ENCODE measurements at regions not wholly inside any gene's neighbourhood (a gene's known extent, or its start where the extent isn't known, plus 50 kb on each side); places are given as distances from the start of the nearest gene placed in this dataset.
"Not testable (repeated sequence)": the region's sequence is repeated elsewhere in the genome, so short reads cannot be mapped to it uniquely, and the experiment has no call there.

DNA sequence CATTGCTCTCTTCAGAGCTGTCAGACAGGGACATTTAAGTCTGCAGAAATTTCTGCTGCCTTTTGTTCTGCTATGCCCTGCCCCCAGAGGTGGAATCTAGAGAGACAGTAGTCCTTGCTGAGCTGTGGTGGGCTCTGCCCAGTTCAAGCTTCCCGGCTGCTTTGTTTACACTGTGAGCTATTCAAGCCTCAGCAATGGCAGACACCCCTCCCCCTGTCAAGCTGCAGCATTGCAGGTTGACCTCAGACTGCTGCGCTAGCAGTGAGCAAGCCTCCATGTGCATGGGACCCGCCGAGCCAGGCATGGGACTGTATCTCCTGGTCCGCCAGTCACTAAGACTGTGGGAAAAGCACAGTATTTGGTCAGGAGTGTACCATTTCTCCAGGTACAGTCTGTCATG lies 53.6 kb upstream of the MAPK10 start:
- not testable (repeated sequence) for DNase-seq

DNA sequence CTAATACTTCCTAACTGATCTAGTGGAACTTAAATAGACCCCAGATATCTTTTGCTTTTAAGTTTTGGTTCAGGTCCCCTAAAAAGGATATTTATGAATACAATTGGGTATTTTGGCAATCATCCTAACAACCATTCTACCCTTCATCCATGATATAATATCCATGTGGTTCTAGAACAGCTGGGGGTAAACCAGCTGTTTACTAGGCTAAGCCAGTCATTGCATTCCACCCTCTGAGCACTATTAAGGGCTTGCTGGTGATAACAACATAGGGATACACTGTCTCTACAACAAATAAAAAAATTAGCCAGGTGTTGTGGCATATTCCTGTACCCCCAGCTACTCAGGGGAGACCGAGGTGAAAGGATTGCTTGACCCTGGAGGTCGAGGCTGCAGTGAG lies 54.8 kb upstream of the MAPK10 start:
- no peak for DNase-seq

DNA sequence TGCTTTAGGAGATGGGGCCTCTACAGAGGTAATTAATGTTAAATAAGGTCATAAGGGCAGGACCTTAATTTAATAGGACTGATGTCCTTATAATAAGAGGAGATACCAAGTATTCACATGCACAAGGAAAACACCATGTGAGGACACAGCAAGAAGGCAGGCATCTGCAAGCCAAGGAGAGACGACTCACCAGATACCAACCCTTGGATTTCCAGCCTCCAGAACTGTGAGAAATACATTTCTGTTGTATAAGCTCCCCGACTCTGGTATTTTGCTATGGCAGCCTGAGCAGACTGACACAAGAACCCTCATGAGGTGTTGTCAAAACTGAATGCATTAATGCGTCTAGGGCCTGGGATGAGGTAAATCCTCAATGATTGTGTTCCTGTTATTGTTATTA lies 56.2 kb upstream of the MAPK10 start:
- DNase-seq: no peak

DNA sequence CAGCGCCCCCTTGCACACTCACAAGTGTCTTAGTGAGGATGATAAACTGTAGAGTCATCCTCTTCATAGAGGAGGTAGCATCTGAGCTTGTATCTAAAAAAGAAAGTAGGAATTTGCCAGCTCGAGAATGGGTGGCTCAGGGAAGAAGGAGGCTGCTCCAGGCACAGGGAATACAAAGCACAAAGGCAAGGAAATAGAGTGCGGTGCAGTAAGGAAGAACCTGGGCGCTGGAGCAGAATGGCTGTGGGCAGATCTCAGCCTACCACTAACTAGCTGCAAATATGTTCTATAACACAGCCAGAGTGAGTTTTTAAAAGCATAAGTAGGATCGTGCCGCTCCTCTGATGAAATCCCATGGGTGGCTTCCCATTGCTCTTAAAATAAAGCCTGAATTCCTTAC lies 61.6 kb upstream of the MAPK10 start:
- no peak for DNase-seq

DNA sequence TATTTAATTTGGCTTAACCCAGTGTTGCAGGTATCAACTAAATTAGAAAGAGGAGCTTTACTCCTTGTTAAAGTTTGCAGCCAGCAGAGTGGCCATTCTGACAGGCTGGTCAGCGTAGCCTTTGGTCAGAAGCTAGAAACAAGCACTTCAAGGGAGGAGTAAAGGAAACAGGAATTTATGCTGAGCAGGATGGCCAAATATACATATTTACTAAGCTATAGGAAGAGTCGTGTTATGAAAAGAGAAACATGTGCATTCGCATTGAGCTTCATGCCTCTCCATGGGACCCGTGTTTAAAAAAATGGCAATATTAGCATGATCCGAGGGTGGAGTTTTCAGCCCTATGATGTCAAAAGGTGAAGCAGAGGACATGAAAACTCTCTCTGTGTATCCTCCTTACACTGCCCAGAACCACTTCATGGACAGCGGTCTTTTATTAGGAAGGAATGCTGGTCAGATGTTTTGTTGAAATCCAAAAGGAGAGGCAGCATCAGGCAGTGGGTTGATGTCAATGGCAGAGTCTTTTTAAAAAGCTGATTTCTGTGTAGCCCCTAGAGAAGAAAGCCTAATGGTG lies 71.8 kb upstream of the MAPK10 start:
- no peak for DNase-seq

DNA sequence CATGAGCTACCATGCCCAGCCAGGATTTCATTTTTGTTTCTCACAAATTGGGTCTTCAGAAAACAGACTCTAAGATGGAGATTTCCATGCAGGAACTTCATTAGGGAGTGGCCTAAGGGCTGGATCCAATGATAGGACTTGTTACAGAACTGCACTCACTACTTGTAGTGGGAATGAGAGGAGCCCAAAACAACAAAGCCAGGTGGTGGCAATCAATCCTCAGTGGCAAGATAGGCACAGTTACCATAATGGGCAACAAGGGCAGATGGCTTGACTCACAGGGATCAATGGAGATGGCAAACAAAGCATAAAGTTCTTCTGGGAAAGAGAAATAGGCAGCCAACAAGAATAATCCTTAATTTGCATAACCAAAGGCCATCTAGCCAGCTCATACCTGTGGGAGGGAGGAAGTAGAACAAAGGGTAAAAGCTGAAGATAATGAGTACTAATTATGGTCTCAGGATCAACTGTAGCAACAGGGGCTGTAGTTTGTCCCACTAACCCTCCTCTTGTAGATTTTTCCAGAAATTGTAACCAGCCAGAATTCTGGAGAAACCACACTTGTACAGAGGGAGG lies 72.8 kb upstream of the MAPK10 start:
- no peak for DNase-seq

DNA sequence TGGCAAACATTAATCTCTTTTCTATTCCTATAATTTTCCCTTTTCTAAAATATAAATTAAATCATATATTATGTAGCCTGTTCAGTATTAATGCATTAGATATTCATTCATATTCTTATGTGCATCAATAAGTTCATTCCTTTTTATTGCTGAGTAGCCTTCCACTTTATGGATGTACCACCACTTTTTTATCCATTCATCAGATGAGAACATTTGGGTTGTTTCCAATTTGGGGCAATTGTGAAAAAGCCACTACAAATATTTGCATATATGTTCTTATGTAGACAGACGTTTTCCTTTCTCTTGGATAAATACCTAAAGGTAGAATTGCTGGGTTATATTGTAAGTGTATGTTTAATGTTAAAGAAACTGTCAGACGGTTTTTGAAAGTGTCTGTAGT lies 79.4 kb upstream of the MAPK10 start:
- no peak for DNase-seq

DNA sequence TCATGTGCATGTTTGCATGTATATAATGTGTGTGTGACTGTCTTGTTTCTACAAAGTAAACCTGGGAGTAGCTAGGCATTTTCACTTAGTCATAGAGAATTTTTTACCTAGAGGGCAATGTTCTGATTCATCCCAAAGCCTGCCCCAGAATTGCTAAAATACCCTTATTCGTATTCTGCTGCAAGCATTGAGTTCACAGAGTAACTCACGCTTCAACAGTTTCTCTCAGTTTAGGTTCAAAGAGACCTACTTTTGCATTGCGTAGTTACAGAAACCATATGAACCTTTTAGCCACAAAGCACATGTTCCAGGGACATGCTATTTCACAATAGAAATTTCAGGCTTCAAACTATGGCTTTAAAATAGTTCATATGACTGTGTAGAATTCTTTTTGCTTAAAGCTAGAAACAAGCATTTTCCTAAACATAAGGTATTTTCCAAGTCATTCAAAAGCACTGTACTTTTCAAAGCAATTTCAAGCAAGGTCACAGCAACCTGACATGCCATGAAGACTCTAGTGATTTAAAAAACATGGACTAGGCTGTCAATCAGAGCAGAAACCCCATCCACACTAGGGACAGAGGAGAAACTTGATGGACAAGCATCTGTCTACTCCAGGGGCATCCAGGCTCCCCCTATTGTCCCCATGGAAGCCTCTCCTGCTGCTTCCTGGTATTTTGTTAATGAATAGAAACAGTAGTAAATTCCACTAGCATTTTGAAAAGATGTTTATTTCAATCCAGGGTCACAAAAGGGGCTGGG lies 81.5 kb upstream of the MAPK10 start:
- DNase-seq: no peak

DNA sequence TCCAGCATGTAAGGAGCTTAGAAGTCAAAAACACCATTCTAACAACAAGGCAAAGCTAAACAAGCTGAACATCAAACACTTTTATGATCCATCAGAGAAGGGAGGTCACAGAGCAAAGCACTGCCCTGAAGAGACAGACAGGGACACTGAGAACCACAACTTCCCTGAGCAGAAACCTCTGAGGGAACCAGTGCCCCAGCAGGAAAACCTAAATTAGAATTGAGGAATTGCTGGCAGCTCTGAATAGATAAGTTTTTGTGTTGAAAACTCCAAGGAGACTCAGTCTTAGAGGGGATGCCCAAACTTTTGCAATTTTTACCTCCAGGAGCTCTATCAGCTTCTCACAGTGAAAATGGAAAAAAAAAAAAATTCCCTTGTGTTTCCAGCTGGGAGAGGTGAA lies 83.0 kb upstream of the MAPK10 start:
- DNase-seq: no peak

DNA sequence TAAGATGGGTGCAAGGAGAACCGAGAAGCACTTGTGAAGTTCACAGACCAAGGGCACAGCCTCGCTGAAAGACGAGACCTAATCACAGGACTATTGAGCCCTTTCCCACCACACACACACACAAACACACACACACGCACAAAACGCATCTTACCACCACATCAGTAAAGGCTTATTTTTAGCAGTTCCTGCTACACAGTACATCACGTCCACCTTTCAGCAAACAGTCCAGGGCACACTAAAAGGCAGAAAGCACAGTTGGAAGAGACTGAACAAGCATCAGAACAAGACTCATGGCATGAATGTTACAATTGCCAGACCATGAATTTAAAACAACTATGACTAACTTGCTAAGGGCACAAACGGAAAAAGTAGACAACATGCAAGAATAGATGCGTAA lies 83.6 kb upstream of the MAPK10 start:
- no peak for DNase-seq

DNA sequence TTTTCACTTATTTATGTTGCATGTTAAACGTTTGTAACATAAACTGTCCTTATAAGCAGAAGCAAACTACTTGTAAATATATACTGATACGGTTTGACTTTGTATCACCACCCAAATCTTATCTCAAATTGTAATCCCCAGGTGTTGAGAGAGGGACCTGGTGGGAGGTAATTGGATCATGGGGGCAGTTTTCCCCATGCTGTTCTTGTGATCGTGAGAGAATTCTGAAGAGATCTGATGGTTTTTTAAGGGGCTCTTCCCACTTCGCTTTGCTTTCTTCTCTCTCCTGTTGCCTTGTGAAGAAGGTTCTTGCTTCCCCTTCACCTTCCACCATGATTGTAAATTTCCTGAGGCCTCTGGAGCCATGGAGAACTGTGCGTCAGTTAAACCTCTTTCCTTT lies 87.1 kb upstream of the MAPK10 start:
- no peak for DNase-seq

DNA sequence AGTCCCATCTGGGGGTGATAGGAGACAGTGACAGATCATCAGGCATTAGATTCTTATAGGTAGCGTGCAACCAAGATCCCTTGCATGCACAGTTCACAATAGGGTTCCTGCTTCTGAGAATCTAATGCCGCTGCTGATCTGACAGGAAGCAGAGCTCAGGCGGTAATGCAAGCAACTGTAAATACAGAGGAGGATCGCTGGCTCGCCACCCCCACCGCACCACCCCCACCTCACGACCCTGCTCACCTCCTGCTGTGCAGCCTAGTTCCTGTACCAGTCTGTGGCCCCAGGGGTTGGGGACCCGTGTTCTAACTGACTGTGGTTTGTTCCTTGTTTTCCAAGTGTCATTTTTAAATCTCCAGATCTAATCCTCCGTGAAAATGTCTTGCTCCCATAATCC lies 89.0 kb upstream of the MAPK10 start:
- no peak for DNase-seq

DNA sequence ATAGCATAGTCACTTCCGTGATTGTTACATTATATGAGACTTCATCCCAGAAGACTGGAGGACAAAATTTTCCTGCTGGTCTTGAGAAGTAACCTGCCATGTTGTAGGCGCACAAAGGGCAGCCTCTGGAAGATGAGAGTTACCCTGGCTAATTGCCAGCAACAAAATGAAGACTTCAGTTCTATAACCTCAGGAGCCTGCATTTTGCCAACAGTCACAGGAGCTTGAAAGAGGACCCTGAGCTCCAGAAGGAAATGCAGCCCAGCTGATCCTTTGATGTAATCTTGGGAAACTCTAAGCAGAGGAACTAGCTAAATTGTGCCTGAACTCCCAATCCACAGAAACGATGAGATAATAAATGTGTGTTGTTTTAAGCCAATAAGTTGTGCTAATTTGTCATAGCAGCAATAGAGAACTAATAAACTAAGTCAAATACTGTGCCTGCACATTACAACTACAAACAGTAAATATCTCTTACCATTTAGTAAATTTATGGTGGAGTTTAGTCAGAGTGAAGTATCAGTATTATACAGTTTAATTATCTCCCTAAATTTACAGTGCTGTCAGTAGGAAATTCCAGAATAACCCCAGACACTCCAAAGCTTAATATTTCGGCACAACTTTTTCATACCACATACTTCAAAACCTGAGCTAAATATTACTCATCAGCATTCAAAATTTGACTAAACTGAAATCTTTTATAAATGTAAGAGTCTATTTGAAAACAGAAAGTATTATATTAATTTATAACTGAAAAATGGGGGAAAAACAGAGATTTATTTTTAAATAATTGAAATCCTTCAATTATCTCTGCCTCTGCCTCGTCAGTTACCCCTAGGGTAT lies 90.1 kb upstream of the MAPK10 start:
- no peak for DNase-seq

DNA sequence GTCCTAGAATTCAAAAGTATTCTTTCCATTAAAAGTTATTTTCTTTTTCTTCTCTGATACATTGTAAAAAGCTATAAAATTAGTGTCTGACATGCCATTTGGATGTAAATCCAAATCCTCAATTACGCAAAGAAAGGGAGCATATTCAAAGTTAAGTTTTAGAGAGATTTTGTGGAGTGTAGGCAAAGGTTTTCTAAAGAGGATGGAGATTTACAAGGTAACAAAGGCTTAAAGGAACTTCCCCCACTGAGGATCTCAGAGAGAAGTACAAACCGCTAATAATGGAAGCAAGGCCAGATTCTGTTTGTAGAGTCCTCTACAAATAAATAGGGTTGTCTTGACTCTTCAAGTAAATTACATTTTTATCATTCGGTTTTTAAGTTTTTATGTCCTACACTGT lies 91.0 kb upstream of the MAPK10 start:
- DNase-seq: no peak

DNA sequence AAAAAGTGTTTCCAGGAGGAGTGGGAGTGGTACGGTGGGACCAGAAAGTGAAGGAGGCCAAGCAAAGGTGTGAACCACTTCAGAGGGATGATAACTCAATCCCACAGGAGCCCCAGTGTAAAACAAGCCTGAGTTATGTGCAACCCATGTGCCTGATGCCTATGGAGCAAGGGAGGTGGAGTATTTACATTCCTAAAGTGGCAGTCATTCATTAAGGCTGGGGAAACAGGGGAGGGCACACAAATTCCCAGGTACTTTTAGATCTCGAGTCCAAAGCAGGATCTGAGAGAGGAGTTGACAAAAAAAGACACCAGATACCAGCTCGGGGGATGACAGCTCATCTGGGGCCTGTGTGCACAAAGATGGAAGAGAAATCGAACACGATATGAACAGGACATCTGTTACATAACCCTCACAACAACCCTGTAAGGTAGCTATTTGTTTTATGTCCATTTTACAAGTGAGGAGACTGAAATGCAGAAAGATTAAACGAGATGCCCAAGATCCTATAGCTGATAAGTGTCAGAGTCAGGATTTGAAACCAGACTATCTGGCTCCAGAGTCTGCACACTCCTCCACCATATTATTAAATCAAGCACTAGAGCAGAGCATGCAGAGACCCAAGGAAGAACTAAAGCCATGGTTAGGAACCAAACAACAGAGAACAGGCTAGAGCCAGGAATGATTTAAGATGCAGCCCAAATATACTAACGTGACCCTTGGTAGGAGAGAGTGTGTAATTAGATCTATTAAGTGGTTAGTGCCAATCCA lies 91.9 kb upstream of the MAPK10 start:
- no peak for DNase-seq

DNA sequence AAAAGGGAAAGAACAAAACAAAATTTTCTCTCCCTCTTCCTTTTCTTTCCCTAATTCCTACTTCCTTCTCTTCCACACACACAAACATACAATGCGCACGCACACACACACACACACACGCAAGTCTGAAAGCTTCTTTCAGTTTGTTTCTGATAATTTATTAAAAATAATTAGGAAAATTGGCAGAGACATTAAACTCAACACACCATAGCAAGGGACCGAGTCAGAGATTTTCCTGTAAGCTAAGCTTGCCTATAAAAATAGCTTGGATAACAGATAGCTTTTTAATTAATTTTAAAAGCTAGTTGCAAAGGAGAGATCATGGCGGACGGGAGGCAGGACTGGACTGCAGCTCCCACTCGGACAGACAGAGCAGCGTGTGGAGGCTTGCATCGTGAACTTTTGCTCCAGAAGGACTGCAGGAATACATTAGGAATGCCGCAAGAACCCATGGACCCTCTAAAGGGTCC lies 92.6 kb upstream of the MAPK10 start:
- no peak for DNase-seq

DNA sequence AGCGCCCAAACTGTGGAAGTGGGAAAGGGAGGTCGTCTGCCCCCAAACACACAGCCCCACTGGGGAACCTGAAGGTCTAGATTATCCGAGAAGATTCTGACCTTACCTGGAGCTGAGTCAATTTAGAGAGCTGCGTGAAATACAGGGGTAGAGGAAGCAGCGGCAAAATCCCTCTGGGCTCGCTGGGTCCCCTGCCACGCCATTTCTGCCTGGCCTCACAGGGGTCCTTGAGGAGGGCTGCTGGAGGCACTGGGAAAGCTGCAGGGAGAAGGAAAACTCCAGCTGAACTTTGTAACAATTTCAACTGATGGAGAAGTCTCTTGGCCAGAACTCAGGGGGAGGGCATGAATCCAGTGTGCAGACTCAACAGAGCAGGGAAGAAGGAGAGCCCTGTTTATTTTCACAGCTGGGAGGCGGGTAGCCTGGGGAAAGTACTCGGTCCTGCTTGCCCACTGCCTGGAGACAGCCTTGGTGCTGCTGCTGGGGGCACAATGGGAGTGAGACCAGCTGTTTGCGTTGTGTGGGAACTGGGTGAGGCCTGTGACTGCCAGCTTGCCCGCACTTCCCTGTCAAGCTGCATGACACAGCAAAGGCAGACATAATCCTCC lies 93.2 kb upstream of the MAPK10 start:
- no peak for DNase-seq

DNA sequence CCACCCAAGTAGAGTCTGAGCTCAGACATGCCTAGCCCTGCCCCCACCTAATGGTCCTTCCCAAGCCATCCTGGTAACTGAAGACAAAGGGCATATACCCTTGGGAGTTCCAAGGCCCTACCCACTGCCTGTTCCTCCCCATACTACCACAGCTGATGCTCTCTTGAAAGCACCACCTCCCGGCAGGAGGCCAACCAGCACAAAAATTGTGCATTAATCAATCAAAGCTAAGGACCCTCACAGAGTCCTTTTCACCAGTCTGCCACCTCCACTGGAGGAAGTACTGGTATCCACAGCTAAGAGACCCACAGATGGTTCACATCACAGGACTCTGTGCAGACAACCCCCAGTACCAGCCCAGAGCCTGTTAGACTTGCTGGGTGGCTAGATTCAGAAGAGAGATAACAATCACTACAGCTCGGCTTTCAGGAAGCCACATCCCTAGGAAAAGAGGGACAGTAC lies 93.8 kb upstream of the MAPK10 start:
- not testable (repeated sequence) for DNase-seq

DNA sequence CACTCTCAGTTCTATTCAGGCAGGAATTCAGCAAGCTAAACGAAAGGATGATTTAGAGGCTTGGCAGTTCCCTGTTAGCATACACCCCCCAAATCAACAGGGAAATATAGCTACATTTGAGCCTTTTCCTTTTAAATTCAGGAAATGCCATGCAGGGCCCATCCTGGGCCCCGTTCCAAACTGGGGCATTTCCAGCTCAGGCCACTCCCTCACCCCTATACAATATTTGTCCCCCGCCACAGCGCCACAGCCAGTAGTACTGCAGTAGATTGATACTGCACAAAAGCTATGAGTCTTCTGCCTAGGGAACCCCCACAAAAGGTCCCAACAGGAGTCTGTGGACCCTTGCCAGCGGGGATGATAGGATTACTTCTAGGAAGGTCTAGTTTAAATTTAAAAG lies 102.0 kb upstream of the MAPK10 start:
- no peak for DNase-seq

DNA sequence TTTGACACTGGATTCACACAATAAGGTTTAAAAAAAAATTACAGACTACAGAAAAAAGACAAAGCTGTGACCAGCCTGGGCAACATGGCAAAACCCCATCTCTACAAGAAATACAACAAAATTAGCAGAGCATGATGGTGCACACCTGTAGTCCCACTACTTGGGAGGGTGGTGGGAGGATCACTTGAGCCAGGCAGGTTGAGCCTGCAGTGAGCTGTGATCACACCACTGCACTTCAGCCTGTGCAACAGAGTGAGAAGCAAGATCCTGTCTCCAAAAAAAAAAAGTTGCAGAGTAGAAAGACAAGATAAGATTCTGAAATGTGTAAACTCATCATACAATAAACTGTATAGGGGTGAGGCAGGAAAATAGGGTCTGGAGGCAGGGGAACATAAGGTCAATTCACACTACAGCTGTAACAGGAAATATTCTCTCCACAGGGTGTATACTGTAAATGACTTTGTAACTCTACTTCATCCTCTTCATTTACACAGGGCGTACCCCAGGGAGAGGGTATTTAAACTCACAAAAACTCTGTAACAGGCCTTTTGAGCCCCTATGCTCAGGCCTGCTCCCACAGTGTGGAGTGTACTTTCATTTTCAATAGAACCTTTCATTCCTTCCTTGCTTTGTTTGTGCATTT lies 112.6 kb upstream of the MAPK10 start:
- DNase-seq: no peak

DNA sequence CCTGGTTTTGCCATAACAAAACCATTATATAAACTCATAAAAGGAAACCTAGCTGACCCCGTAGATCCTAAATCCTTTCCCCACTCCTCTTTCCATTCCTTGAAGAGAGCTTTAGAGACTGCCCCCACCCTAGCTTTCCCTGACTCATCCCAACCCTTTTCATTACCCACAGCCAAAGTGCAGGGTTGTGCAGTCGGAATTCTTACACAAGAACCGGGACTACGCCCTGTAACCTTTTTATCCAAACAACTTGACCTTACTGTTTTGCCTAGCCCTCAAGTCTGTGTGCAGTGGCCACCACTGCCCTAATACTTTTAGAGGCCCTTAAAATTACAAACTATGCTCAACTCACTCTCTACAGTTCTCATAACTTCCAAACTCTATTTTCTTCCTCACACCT lies 116.0 kb upstream of the PTPN13 start:
- not testable (repeated sequence) for DNase-seq

DNA sequence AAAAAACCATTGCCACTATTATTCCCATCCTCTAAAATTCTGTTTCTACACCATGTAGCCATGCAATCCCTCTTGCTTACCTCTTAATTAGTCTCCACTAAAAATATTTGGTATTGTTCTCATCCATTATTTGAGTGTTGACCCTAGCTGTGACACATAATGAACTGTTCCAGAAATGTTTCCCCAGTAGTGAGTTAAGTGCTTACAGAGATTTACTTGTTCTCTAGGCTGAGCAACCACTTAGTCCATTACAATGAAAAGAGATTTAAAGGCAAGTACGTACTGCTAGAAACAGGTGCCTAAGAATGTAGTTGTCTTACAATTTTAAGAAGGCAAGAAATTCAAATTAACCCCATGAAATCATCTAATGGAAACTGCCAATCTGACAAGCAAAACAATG lies 112.7 kb upstream of the PTPN13 start:
- DNase-seq: no peak
